OCI-LY7 (cell line): ENCODE measurements at regions not wholly inside any gene's neighbourhood (a gene's known extent, or its start where the extent isn't known, plus 50 kb on each side); places are given as distances from the start of the nearest gene placed in this dataset.

Experiments
- CTCF ChIP-seq: fragments of 200-600 bp; sonication (generic); conservative IDR thresholded peaks from 2 replicates; pipeline ENCODE4 v1.5.1; 2014; ENCODE audit warnings: mild to moderate bottlenecking, antibody characterized with exemption, low read length, moderate library complexity, mixed read lengths
- EZH2phosphoT487 ChIP-seq: fragments of 200-600 bp; sonication (generic); IDR thresholded peaks from 2 replicates; pipeline ENCODE4 v1.6.1; 2018; ENCODE audit warnings: low read depth, borderline replicate concordance, mild to moderate bottlenecking, mixed run types, antibody characterized with exemption, low read length, moderate library complexity, mixed read lengths

DNA sequence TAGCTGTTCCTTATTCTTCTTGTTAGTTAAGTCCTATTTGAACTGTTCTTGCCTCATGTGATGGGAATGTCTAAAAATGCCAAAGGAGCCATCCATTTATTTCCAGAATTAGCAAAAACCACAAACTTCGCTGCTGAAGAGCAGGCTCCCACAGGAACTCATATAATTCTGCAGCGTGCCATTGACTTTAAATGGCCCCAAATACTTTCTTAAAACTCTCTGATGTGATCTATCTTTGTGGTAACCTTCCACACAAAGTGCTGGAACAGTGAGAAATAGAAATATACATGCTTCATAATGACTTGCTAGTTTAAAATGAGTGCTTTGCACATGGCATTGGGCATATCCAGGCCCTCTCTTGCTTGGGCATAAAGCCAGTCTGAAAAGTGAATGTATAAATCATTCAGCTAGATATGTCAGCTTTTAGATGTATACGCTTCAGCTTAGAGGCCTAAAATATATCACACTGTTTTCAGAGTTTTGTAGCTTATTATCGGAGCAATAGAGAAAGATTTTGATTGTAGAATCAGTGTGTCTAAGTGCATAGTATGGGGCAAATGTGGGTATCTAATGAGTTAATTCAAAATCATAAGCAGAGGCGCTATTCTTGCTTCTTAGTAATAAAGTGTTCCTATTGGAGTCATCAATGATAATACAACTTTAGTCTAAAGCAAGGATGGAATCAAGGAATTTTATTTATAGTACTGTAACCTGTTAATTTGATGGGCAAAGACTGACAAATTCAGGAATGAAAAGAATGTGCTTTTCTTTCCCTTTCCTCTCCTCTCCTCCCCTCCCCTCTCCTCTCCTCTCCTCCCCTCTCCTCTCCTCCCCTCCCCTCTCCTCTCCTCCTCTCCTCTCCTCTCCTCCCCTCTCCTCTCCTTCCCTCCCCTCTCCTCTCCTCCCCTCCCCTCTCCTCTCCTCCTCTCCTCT is 392.2 kb upstream of the ZFP42 start:
- no peak for TF ChIP-seq CTCF
- no peak for TF ChIP-seq EZH2phosphoT487
